Fibroblast of the aortic adventitia (primary cell): ENCODE measurements at regions not wholly inside any gene's neighbourhood (a gene's known extent, or its start where the extent isn't known, plus 50 kb on each side); places are given as distances from the start of the nearest gene placed in this dataset.

Experiments
- DNase-seq: peaks from one replicate; pipeline ENCODE4 v3.0.0-alpha.2; 2010; ENCODE audit warnings: low read depth
- H3K4me3 ChIP-seq: 2 replicates; pipeline ENCODE4 v1.5.1; 2011; ENCODE audit warnings: low read depth, mild to moderate bottlenecking, control low read depth, low read length, moderate library complexity
- CTCF ChIP-seq: IDR thresholded peaks from 2 replicates; pipeline ENCODE4 v1.5.1; 2011; ENCODE audit warnings: mild to moderate bottlenecking, low read length, control low read depth, inconsistent platforms; ENCODE audit not compliant: insufficient read depth

GRCh38 chr6:23145781-23146180 lies 576.4 kb downstream of the HDGFL1 start:
- no peak overlapping the region for H3K4me3 ChIP-seq
- no peak for TF ChIP-seq CTCF
- peak; percentile 29 for DNase-seq

GRCh38 chr6:23154159-23154558 lies 584.8 kb downstream of the HDGFL1 start:
- no peak overlapping the region for H3K4me3 ChIP-seq
- no peak for DNase-seq
- no peak for TF ChIP-seq CTCF

- H3K4me3 ChIP-seq = no peak overlapping the region
- TF ChIP-seq CTCF = no peak
- DNase-seq = peak; percentile 7
Measured at GRCh38 chr6:23170049-23170448, 600.7 kb downstream of the HDGFL1 start.

- TF ChIP-seq CTCF = no peak
- no peak overlapping the region for H3K4me3 ChIP-seq
- no peak for DNase-seq
Measured at GRCh38 chr6:23173234-23173633, 603.9 kb downstream of the HDGFL1 start.

GRCh38 chr6:23174781-23175361 lies 605.5 kb downstream of the HDGFL1 start:
- H3K4me3 ChIP-seq = no peak overlapping the region
- no peak for TF ChIP-seq CTCF
- peak; percentile 83 for DNase-seq

GRCh38 chr6:23175391-23175790 lies 606.0 kb downstream of the HDGFL1 start:
- no peak for TF ChIP-seq CTCF
- H3K4me3 ChIP-seq = no peak overlapping the region
- DNase-seq = no peak

GRCh38 chr6:23176471-23176870 lies 607.1 kb downstream of the HDGFL1 start:
- no peak for TF ChIP-seq CTCF
- no peak overlapping the region for H3K4me3 ChIP-seq
- no peak for DNase-seq
